GM18502 (cell line): ENCODE measurements at regions not wholly inside any gene's neighbourhood (a gene's known extent, or its start where the extent isn't known, plus 50 kb on each side); places are given as distances from the start of the nearest gene placed in this dataset.

Experiments
- ATAC-seq: cut with Tn5 transposase; IDR thresholded peaks from one replicate; pipeline ENCODE4 v1.9.1; 2021; ENCODE audit warnings: mild to moderate bottlenecking; ENCODE audit not compliant: unreplicated experiment, poor library complexity

- ATAC-seq, result no peak
Observed at GRCh38 chr10:8894148-8894547, 839.7 kb downstream of the GATA3 start.

- no peak for ATAC-seq
Observed at GRCh38 chr10:8897769-8898168, 843.3 kb downstream of the GATA3 start.

- no peak for ATAC-seq
Observed at GRCh38 chr10:8898745-8899330, 844.4 kb downstream of the GATA3 start.

GRCh38 chr10:8902926-8903325 is 848.4 kb downstream of the GATA3 start:
- no peak for ATAC-seq

GRCh38 chr10:8908013-8908412 is 853.5 kb downstream of the GATA3 start:
- no peak for ATAC-seq

- ATAC-seq, result no peak
Observed at GRCh38 chr10:8910314-8910713, 855.8 kb downstream of the GATA3 start.

GRCh38 chr10:8911032-8911431 is 856.5 kb downstream of the GATA3 start:
- ATAC-seq, result no peak

GRCh38 chr10:8912108-8912507 is 857.6 kb downstream of the GATA3 start:
- no peak for ATAC-seq

- no peak for ATAC-seq
Observed at GRCh38 chr10:8913720-8914119, 859.2 kb downstream of the GATA3 start.

- no peak for ATAC-seq
Observed at GRCh38 chr10:8919280-8919679, 864.8 kb downstream of the GATA3 start.

- ATAC-seq, result no peak
Observed at GRCh38 chr10:8921568-8921967, 867.1 kb downstream of the GATA3 start.

- ATAC-seq, result no peak
Observed at GRCh38 chr10:8923096-8923495, 868.6 kb downstream of the GATA3 start.

GRCh38 chr10:8927705-8928104 is 873.2 kb downstream of the GATA3 start:
- ATAC-seq, result no peak

- no peak for ATAC-seq
Observed at GRCh38 chr10:8946451-8946850, 892.0 kb downstream of the GATA3 start.

- no peak for ATAC-seq
Observed at GRCh38 chr10:8950978-8951377, 896.5 kb downstream of the GATA3 start.

- no peak for ATAC-seq
Observed at GRCh38 chr10:8951440-8952089, 897.1 kb downstream of the GATA3 start.

- no peak for ATAC-seq
Observed at GRCh38 chr10:8956400-8956799, 901.9 kb downstream of the GATA3 start.

- ATAC-seq, result no peak
Observed at GRCh38 chr10:8962249-8962648, 907.8 kb downstream of the GATA3 start.

- ATAC-seq, result no peak
Observed at GRCh38 chr10:8967061-8967460, 912.6 kb downstream of the GATA3 start.

GRCh38 chr10:8969853-8970252 is 915.4 kb downstream of the GATA3 start:
- no peak for ATAC-seq

- no peak for ATAC-seq
Observed at GRCh38 chr10:8975535-8975934, 921.0 kb downstream of the GATA3 start.

- ATAC-seq, result no peak
Observed at GRCh38 chr10:8978100-8978499, 923.6 kb downstream of the GATA3 start.
